ENCODE measurements at regions not wholly inside any gene's neighbourhood (a gene's known extent, or its start where the extent isn't known, plus 50 kb on each side); places are given as distances from the start of the nearest gene placed in this dataset.
"Not testable (repeated sequence)": the region's sequence is repeated elsewhere in the genome, so short reads cannot be mapped to it uniquely, and the experiment has no call there.

DNA sequence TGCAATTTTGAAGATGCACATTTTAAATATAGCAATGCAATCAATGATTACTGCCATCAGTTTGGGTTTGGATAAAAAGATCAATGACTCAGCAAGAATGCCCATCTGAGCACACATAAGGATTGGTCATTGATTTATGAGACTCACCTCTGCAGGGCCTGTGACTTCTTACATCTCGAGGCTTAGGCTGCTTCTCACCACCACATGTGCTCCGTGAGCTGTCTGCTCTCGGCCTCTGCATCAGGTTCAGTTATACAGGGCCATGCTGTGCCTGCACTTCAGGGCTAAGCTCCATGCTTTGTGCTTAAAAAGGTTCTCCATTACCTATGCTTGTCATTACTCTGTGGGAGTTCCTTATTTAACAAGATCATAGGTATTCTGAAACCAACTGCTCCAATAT is 887.5 kb downstream of the DIPK2A start:
- DNase-seq = no peak

- DNase-seq = no peak
Observed at GRCh38 chr3:144864646-144865045, 893.0 kb downstream of the DIPK2A start.

DNA sequence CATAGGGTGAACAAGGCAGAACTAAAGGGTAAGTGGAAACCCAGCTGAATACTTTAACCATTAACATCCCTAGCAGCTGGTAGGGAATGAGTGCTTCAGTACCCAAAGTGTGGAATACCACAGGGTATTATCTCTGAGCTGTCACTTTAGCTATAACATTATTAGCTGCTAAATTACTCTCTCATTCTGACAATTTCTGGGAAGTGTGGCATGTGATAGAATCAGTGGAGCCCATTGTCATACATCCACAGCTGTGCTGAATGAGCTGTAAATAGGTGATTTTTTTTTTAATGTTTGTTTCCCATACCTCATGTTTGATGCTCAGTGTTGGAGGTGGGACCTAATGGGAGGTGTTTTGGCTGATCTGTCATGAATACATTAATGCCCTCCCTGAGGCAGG is 894.3 kb downstream of the DIPK2A start:
- no peak for DNase-seq

DNA sequence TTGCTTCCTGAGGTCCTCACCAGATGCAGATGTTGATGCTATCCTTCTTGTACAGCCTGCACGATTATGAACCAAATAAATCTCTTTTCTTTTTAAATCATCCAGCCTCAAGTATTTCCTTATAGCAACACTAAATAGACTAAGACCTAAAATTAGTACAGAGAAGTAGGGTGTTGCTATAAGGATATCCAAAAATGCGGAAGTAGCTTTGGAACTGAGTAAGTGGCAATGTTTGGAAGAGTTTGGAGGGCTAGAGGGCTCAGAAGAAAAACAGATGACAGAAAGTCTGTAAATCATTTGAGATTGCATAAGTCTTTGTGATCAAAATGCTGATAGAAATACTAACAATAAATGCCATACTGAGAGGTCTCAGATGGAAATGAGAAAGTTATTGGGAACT is 894.9 kb downstream of the DIPK2A start:
- DNase-seq = no peak

DNA sequence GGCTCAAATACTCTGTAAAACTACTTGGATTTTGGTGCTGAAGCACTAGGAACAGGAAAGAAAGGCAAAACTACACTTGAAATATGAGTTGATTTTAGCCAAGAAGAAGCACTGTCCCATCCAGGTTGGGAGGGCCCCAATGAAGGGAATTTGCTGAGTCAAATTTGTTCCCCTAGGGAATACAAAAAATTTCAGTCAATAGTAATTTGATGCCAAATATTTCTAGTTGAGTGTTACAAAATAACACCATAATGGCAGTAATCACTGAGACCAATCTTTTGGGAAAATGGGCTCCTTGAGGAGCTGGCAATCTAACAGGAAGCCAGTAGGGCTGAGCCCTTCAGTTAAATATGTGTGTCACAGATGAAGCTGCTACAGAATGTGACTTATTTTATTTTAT is 896.9 kb downstream of the DIPK2A start:
- DNase-seq = no peak

DNA sequence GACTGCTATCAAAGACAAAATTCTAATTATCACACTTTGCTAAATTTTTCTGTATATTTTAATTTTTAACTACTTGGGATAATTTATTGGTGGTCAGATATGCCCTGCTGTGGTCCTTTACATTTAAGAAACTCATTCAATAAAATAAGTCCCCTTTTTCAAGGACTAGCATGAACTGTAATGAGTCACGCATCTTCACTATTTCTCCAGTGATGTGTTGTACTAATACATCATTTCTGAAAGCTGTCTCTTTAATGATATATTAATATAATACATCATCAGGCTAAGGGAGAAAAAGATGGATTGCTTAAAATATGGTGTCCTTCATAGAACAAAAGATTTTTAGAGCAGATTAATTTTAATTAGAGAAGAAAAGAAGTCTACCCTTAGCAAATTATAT is 901.4 kb downstream of the DIPK2A start:
- no peak for DNase-seq

- DNase-seq = no peak
Observed at GRCh38 chr3:144875211-144875610, 903.6 kb downstream of the DIPK2A start.

GRCh38 chr3:144877356-144877755 is 905.7 kb downstream of the DIPK2A start:
- DNase-seq = no peak

GRCh38 chr3:144879701-144880100 is 908.1 kb downstream of the DIPK2A start:
- DNase-seq = no peak

- DNase-seq = no peak
Observed at GRCh38 chr3:144893980-144894379, 922.4 kb downstream of the DIPK2A start.

GRCh38 chr3:144894576-144894975 is 923.0 kb downstream of the DIPK2A start:
- no peak for DNase-seq

GRCh38 chr3:144900366-144900765 is 928.7 kb downstream of the DIPK2A start:
- DNase-seq = no peak

DNA sequence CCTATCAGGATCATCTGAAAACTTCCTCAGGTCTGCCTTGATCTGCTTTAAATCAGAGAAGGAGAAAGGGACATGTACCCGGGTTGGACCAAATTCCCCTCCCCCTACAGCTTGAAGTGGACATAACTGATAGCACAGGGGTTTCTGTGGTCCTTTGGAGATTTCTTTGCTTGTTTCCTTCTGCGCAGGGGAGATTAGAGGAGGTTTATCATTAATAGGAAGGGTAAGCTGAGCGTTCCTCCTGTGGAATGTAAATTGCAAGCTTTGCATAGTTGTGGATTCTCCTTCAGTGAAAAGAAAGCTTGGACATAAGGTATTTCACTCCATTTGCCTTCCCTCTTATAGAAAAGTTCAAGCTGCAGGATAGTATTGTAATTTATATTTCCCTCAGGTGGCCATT is 936.0 kb downstream of the DIPK2A start:
- not testable (repeated sequence) for DNase-seq

GRCh38 chr3:144912968-144913367 is 941.3 kb downstream of the DIPK2A start:
- DNase-seq = no peak

- DNase-seq = no peak
Observed at GRCh38 chr3:144915202-144915601, 943.6 kb downstream of the DIPK2A start.

- DNase-seq = no peak
Observed at GRCh38 chr3:144921710-144922109, 950.1 kb downstream of the DIPK2A start.

- DNase-seq = no peak
Observed at GRCh38 chr3:144923046-144923775, 951.6 kb downstream of the DIPK2A start.

DNA sequence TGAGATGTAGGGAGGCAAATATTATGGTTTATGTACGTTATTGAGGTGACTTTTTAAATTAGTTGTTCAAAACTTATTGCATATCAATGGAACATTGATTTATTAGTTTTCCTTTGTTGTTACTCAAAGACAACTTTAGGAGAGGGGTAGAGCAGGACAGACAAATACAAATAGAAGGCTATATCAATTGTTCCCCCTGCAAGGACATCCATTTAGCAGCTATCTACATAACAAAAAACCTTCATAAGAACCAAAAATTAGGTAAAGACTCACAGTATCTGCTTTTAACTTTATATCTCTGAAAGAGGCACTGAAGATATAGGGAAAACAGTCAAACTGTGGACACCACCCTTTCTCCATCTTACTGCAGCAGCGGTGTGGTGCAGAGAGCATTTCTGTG is 958.8 kb downstream of the DIPK2A start:
- no peak for DNase-seq

- DNase-seq = no peak
Observed at GRCh38 chr3:144931590-144931989, 960.0 kb downstream of the DIPK2A start.

DNA sequence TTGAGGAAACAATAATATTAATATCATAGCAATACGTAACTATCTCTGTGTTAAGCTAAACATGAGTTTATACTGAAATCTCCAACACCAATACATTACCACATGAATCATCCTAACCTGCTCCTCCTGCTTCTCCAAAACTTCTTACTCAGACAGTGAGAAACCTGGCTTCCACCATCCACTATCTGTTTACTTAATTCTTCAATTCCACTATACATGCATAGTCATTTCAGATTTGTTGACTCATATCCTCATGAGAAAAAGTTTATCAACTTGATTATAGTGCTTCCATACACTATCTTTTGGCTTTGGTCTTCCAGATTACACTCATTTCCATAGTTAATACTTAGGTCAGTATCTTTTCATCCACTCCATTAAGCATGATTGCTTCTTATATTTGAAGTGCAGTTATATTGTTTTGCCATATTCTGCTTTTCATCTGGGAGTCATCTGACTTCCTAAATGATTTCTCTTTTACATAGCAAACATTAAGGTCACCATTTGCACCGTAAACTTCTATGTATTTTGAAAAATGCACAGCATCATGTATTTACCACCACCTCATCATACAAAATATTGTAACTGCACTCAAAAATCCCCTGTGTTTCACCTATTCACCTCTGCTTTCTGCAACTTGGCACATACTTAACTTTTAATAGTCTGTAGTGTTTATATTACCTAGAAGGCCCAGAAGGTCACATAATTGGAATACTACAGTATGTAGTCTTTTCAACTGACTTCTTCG is 970.6 kb downstream of the DIPK2A start:
- DNase-seq = no peak

DNA sequence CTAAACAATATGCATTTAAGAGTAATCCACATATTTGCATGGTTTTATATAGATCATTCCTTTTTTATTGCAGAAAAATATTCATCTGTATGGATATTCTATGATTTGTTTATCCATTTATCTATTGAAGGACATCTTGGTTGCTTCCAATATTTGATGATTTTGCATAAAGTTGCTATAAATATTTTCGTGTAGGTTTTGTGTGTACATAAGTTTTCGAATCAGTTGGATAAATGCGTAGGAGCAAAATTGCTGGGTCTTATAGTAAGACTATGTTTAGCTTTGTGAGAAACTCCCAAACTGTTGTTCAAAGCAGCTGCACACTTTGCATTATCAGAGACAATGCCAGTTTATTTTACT is 971.2 kb downstream of the DIPK2A start:
- no peak for DNase-seq

DNA sequence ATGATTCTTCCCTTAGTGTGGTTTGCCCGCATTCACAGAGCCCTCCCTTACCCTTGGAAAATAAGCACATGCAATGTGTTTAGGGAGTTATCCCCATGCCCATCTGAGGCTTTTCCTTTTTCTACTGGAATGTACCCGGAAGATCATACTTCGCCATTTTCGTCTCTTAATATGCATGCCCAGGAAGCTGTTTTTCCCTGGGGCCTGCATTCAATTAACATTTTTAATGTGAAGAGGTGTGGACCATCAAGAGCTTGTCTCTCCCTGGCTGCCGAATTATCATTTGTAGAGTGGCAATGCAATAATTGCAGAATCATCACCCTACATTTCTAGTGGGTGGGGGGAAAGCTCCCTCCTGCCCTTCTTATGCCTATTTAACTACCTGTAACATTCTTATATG is 976.3 kb downstream of the DIPK2A start:
- no peak for DNase-seq

DNA sequence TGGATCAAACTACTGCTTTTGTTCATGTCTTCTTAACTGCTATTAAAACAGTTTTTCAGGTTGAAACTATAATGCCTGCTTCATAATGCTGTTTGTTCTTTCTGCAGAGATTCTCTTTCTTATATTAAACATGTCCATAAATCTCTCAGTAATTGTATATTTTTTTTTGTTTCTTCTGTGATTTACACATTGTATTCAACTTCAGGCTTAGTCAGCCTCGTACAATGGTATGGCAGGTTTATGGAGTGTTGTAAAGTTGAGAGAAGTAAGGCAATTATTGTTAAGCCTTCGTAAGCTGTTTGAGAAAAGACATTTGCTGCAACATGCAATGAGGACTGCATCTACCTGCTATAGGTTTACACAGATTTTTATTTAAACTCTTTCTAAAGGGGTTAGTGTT is 977.1 kb downstream of the DIPK2A start:
- DNase-seq = no peak

- no peak for DNase-seq
Observed at GRCh38 chr3:144953959-144954358, 982.3 kb downstream of the DIPK2A start.
